HG03378 (cell line): ENCODE measurements at regions not wholly inside any gene's neighbourhood (a gene's known extent, or its start where the extent isn't known, plus 50 kb on each side); places are given as distances from the start of the nearest gene placed in this dataset.
"Not testable (repeated sequence)": the region's sequence is repeated elsewhere in the genome, so short reads cannot be mapped to it uniquely, and the experiment has no call there.

Source experiments
- ATAC-seq: cut with Tn5 transposase; IDR thresholded peaks from one replicate; pipeline ENCODE4 v1.9.1; 2021; ENCODE audit warnings: mild to moderate bottlenecking, moderate library complexity; ENCODE audit not compliant: unreplicated experiment

GRCh38 chr13:64648293-64648692, 2581.8 kb downstream of the PCDH9 start:
- no peak for ATAC-seq

GRCh38 chr13:64643066-64643465, 2587.1 kb downstream of the PCDH9 start:
- ATAC-seq, result no peak

DNA sequence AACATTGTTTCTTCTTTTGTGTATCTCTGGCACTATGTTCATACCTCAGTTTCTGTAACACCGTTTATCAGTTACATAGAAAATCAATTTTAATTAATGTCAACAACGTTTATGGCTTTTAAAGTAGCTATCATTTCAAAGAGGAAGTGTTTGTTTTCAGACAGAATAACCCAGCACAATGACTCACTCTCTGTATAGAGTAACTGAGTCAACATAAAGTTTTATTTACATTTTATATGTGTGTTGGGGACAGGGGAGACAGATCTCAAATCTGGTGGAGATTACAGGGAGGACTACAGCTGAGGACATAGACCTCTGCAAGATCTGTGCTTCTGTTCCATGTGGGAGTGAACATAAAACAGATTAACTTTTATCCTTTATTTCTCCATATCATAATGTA, 2590.1 kb downstream of the PCDH9 start:
- no peak for ATAC-seq

- ATAC-seq, result no peak
Measured at GRCh38 chr13:64639206-64639605, 2590.9 kb downstream of the PCDH9 start.

DNA sequence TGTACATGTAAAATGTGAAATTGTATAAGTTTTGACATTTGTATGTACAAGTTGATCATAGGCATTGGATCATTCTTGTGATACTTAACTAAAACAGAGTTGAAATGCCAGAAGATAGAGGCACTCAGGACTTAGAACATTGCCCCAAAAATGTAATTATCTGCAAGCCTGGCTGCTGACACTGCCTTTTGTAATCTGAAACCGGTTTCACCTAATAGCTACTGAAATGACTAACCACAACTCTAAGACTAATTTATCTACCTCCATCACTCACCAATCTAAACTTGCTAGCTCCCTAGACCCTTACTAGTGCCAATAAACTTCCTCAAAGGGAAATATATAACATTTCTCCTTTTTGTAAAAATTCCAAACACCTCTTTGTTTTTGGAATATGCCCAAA, 2596.2 kb downstream of the PCDH9 start:
- no peak for ATAC-seq

DNA sequence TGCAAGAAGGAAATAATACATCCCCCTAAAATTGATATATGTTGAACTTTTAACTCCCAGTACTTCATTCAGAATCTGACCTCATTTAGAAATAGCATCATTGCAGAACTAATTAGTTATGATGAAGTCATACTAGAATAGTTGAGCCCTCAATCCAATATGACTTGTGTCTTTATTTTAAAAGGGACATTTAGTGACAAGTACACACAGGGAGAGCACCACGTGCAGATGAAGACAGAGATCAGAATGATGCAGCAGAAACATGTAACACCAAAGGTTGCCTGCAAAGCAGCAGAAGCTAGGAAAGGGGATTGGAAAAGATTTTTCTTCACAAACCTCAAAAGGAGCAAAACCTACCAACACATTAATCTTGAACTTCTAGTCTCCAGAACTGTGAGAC, 2602.5 kb downstream of the PCDH9 start:
- ATAC-seq, result no peak

- ATAC-seq, result no peak
Measured at GRCh38 chr13:64626105-64626504, 2604.0 kb downstream of the PCDH9 start.

DNA sequence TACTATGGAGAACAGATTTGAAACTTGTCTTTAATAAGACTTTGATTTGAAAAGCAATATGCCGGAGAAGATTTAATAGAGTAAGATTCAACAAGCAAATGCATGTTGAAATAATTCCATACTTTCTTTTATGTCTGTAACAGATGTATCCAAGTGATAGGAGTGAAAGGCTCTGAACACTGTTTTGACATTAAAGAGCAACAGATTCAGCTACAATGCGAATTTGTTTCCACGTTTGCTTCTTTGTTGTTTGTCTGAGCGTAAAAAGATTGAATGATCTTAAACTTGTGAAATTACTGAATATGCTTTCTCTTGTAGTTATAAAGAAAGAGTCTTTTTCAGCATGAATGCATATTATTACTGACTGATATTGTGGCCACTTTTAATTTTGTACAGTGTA, 2612.9 kb downstream of the PCDH9 start:
- no peak for ATAC-seq

GRCh38 chr13:64591971-64592370, 2638.2 kb downstream of the PCDH9 start:
- ATAC-seq, result no peak

DNA sequence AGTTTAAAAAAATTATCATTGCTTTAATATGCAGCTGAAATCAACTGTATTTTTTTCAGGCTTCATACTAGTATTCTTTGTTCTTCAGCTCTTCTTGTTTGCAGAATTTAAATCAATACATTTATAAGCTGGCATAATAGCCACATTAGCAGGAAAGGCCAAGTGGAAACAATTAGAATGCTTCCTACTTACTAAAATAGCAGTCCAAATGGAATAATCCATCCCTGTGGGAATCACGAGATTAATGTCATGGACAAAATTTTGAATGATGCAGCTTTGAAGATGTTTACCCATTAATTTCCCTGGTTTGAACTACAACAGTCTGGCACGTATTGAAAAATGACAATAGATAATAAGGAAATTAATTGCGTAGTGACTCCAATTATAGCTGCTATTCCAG, 2650.8 kb downstream of the PCDH9 start:
- no peak for ATAC-seq

- no peak for ATAC-seq
Measured at GRCh38 chr13:64568748-64569147, 2661.4 kb downstream of the PCDH9 start.

GRCh38 chr13:64558031-64558430, 2672.1 kb downstream of the PCDH9 start:
- not testable (repeated sequence) for ATAC-seq

DNA sequence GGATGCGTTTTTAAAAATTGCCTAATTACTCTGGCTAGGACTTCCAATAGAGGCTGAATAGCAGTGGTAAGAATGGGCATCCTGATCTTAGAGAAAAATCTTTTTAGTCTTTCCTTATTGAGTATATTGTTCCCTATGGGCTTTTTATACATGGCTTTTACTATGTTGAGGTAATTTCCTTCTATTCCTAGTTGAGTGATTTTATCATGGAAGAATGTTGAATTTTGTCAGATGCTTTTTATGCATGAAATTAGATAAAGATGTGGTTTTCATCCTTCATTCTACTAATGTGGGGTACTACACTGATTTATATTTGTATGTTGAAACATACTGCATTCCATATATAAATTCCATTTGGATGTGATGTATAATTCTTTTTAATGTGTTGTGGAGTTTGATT, 2673.8 kb downstream of the PCDH9 start:
- ATAC-seq, result no peak

DNA sequence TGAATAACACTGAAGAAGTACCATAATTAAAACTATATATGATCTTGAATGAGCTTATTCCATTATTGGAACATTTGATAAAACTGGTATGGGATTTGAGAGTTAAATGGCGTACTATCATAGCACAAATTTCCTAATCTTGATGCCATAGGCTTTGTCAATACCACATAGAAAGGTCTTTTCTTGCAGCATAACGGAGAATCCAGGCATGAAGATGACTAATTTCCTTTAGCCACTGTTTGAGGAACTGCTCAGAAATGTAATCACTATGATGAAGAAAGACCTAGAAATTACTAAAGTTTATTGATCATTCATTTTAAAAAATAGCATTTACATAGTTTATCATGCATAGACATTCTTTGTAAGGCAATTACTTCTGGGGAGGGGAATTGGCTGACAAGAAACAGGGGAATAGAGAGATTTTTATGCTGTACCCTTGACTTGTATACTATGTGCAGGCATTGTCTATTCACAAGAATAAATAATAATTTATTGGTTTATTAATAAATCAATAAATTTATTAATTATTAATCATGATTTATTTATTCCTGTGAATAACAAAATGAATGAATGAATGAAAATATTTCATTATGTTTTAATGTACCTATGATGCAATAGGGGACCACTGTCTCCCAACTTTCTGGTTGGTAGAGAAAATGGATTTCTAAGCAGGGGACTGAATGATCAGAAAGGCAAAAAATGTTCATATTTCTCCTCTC, 2676.6 kb downstream of the PCDH9 start:
- no peak for ATAC-seq

DNA sequence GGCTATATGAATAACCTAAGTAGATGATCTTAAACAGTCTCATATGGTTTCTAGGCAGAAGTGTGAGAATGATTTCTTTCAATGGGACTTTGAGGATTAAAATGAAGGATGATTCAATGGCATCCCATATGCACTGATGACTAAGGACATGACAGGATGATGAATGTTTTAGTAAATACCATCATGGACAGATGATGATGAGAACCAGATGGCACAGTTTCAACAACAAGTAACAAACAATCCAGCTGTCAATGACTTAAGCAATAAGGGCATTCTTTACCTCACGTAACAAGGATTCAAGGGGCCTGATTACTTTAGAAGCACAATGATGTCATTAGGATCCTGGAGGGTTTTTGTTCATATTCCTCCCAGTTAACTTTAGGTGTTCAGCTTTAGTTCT, 2678.4 kb downstream of the PCDH9 start:
- ATAC-seq, result no peak

- no peak for ATAC-seq
Measured at GRCh38 chr13:64546371-64546770, 2683.8 kb downstream of the PCDH9 start.

DNA sequence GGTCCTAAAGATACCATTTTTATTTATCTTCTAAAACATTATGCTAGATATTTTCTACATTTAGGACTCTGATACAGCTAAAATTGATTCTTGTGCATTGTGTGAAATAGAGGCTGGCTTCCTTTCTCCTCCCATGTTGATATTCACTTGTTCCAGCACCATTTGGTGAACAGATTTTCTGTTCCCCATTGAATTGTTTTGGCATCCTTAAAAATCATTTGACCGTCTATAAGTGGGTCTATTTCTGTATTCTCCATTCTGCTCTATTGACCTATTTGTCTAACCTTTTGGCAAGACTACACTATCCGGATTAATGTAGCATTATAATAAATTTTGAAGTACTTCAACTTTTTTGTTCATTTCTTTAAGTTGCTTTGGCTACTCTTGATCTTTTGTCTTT, 2689.2 kb downstream of the PCDH9 start:
- ATAC-seq, result no peak

- no peak for ATAC-seq
Measured at GRCh38 chr13:64540468-64540867, 2689.7 kb downstream of the PCDH9 start.

GRCh38 chr13:64538711-64539110, 2691.4 kb downstream of the PCDH9 start:
- no peak for ATAC-seq

DNA sequence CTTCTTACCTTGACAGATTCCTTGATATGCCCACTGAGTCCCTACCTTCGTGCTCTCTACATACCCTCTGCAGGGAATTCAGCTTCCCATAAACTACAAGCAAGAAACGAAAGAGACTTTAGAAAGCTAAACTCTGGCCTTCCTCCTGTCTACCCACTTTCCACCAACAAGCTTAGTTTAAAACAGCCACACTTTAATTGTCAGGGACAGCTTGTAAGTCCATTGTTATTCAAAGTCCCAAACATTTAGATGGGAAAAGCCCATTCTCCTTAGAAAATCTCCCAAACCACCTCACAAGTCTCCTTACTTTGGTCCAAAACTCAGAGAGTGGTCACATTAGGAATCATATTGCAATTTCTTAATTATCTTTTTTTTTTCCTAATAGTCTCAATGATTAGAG, 2695.8 kb downstream of the PCDH9 start:
- ATAC-seq, result no peak

DNA sequence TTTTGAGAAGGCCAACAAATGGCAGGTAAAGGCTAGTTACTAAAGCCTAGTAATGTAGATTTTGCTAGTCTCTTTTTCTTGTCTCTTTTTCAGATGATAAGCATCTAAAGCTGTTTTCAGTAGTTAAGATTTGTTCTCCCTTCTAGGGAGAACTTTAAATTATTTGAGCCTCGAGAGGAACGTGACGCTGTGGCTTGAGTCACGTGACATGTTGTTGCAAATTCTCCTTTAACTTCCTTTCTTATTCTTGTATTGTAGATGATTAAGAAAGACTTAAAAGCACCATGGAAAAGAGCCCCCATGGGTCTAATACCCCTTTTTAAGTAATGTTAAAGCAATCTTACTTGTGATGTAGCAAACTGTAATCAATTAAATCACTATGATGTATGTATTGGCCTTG, 2698.7 kb downstream of the PCDH9 start:
- ATAC-seq, result no peak

DNA sequence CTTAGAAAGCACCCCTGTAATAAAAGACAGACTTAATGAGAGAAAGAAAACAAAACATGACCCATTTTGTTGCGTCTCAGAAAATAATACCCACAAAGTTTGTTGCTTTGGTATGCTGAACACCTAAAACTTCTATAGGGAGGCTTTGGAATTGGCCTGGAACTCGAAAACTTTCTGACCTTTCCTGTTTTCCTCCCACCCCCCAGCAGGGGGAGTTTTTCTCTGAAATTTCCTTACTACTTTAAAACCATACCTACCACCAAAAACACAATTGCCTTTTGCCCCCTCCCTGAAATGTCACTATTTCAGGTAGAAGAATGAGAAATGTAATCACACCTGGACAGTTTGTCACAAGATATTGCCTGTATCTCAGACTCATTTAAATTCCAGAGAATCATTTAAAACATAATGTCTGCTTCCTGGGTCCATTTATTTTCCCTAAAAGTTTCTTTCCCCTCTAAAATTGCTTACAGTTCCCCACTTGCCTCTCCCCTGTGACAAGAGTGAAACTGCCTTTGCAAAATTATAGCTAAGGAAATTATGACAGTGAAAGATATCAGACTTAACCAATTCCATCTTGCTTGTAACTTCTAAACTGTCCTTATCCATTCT, 2700.2 kb downstream of the PCDH9 start:
- no peak for ATAC-seq

- ATAC-seq, result no peak
Measured at GRCh38 chr13:64528838-64529237, 2701.3 kb downstream of the PCDH9 start.
